Type B pancreatic cell (in vitro differentiated cells): ENCODE measurements at regions not wholly inside any gene's neighbourhood (a gene's known extent, or its start where the extent isn't known, plus 50 kb on each side); places are given as distances from the start of the nearest gene placed in this dataset.

Source experiments
- DNase-seq: peaks from one replicate; pipeline ENCODE4 v3.0.0; 2021; ENCODE audit warnings: mixed read lengths; ENCODE audit not compliant: unreplicated experiment; ENCODE audit errors: extremely low spot score
- H3K27ac Mint-ChIP-seq: 2 replicates; pipeline ENCODE4 v1.8.0; 2021; ENCODE audit warnings: mild to moderate bottlenecking, mixed read lengths
- H3K27me3 Mint-ChIP-seq: 2 replicates; pipeline ENCODE4 v1.8.0; 2021; ENCODE audit warnings: mixed read lengths
- H3K36me3 Mint-ChIP-seq: 2 replicates; pipeline ENCODE4 v1.8.0; 2021; ENCODE audit warnings: mixed read lengths
- H3K4me1 Mint-ChIP-seq: one replicate; pipeline ENCODE4 v1.8.0; 2021; ENCODE audit warnings: mixed read lengths; ENCODE audit not compliant: unreplicated experiment
- H3K4me3 Mint-ChIP-seq: 2 replicates; pipeline ENCODE4 v1.8.0; 2021; ENCODE audit warnings: mild to moderate bottlenecking, mixed read lengths
- H3K9me3 Mint-ChIP-seq: 2 replicates; pipeline ENCODE4 v1.8.0; 2021; ENCODE audit warnings: mixed read lengths
- TF ChIP-seq, protein P1 (sequence below): fragments of 200-600 bp; sonication (generic); conservative IDR thresholded peaks from 2 replicates; pipeline ENCODE4 v1.5.0; 2021; ENCODE audit warnings: antibody characterized with exemption, mild to moderate bottlenecking

DNA sequence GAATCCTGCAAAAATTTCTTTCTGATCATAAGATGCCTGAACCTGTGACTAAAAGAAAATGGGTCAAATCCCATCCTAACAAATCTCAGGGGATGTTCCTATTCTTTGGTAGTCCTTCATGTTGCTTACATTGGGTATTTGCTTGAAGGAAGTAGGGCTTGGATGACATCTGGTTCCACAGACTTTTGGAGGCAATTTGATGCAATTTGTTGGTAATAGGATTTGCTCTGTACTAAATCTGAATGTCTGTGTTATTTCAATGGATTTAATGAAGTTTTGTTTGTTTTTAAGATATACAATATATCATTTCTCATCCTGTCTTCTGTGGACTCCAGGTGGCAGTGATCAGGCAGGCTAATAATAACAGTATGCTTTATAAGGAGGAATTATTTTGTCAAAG, 457.9 kb downstream of the ZSWIM6 start:
- DNase-seq, result no peak
- Mint-ChIP-seq H3K36me3 (no peaks in the 10 kb centered on the region), H3K27ac (no peak overlapping the region), H3K4me3 (no peak overlapping the region), H3K9me3 (no peaks in the 10 kb centered on the region), H3K27me3 (peaks cover 15% of the 10 kb centered on the region), H3K4me1 (no peaks in the 10 kb centered on the region)
- TF ChIP-seq, protein P1, sequence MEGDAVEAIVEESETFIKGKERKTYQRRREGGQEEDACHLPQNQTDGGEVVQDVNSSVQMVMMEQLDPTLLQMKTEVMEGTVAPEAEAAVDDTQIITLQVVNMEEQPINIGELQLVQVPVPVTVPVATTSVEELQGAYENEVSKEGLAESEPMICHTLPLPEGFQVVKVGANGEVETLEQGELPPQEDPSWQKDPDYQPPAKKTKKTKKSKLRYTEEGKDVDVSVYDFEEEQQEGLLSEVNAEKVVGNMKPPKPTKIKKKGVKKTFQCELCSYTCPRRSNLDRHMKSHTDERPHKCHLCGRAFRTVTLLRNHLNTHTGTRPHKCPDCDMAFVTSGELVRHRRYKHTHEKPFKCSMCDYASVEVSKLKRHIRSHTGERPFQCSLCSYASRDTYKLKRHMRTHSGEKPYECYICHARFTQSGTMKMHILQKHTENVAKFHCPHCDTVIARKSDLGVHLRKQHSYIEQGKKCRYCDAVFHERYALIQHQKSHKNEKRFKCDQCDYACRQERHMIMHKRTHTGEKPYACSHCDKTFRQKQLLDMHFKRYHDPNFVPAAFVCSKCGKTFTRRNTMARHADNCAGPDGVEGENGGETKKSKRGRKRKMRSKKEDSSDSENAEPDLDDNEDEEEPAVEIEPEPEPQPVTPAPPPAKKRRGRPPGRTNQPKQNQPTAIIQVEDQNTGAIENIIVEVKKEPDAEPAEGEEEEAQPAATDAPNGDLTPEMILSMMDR, result no peak

DNA sequence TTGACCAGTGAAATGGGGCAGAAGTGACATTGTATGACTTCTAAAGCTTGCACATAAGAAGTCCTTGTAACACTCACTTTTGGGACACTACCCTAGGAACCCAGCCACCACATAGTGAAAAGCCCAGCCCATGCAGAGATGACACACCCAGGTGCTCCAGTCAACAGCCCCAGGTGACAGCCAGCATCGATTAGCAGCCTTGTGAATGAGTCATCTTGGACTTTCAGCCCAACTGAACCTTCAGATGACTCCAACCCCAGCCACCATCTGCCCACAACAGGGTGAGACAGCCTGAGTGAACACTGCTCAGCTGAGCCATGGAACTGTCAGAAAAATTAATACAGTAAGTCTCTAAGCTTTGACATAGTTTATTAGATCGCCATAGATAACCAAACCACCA, 458.6 kb downstream of the ZSWIM6 start:
- H3K27ac Mint-ChIP-seq, result no peak overlapping the region
- peaks cover 15% of the 10 kb centered on the region for H3K27me3 Mint-ChIP-seq
- TF ChIP-seq, protein P1, result no peak
- DNase-seq, result no peak
- H3K36me3 Mint-ChIP-seq, result no peaks in the 10 kb centered on the region
- no peaks in the 10 kb centered on the region for H3K4me1 Mint-ChIP-seq
- H3K9me3 Mint-ChIP-seq, result no peaks in the 10 kb centered on the region
- H3K4me3 Mint-ChIP-seq, result no peak overlapping the region

DNA sequence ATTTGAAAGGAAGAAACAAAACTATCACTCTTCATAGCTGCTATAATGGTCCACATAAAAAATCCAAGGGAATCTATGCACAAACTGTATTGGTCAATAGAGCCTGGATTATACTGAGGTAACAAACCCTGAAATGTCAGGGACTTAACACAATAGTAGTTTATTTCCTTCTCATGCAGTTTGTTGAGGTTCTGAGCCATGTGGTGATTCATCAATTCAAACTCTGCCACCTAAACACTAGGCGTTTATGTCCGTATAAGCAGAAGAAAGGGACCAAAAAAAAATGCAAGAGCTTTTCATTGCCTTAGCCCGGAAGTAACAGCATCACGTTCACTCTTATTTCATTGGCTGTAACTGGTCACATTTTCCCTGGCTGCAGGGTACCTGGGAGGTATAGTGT, 464.7 kb downstream of the ZSWIM6 start:
- TF ChIP-seq, protein P1, result no peak
- Mint-ChIP-seq H3K36me3 (no peaks in the 10 kb centered on the region), H3K27ac (no peak overlapping the region), H3K4me3 (no peak overlapping the region), H3K27me3 (peaks cover 5% of the 10 kb centered on the region), H3K4me1 (no peaks in the 10 kb centered on the region), H3K9me3 (no peaks in the 10 kb centered on the region)
- no peak for DNase-seq

DNA sequence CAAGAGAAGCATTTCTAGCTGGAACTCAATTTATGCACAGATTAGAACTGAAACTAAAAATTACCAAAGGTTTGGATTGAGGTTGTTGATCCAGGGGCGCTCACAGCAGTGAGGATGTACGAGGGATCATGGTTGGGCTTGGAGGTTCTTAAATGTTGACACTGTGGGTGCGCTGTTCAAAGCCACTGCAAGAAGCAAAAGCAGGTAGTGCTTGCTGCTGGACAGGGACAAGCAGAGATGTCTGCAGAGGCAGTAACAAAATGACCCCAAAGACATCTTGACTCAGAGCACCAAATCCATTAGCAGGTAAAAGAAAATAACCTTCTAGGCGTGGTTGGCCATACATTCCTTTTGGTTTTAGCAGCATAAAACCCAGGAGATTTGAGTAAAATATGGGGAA, 468.4 kb downstream of the ZSWIM6 start:
- DNase-seq, result no peak
- TF ChIP-seq, protein P1, result no peak
- Mint-ChIP-seq H3K4me3 (no peak overlapping the region), H3K27me3 (peaks cover 3% of the 10 kb centered on the region), H3K9me3 (no peaks in the 10 kb centered on the region), H3K36me3 (no peaks in the 10 kb centered on the region), H3K4me1 (no peaks in the 10 kb centered on the region), H3K27ac (no peak overlapping the region)

DNA sequence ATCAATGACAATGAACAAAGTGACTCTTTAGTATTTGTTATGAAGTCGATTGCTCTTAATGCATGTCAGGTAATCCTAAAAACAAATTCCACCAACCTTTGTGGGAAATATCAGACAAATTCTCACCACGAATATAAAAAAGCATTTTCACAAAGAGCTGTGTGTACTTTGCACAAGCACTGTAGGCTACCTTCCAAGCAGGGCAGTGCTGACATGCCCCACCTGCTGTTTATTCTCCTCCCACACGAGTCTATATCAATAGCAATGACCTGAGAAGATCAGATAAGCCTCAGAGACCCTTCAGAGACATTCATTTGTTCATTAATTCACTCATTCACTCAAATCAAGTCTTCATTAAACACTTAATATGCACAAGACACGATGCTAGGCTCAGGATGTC, 469.1 kb downstream of the ZSWIM6 start:
- no peak overlapping the region for H3K4me3 Mint-ChIP-seq
- TF ChIP-seq, protein P1, result no peak
- no peaks in the 10 kb centered on the region for H3K9me3 Mint-ChIP-seq
- peaks cover 3% of the 10 kb centered on the region for H3K27me3 Mint-ChIP-seq
- no peaks in the 10 kb centered on the region for H3K4me1 Mint-ChIP-seq
- no peaks in the 10 kb centered on the region for H3K36me3 Mint-ChIP-seq
- no peak for DNase-seq
- no peak overlapping the region for H3K27ac Mint-ChIP-seq

DNA sequence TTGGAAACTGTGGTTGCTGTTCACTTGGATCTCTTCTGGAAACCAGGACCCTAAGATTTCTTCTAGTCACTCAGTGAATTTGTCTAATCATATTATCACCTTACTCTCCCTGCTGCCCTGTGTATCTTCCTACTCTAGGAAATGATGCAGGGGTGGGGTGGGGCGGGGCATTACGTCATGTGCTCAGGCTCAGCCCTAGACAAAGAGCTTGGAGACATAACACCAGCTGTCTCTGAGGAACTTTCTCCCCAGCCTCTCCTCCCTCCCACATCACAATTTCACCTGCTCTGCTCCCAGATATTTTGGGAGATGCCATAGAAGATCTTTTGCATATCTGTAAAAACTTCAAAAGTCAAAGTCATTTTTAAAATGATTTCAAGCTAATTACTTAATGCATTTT, 470.4 kb downstream of the ZSWIM6 start:
- H3K36me3 Mint-ChIP-seq, result no peaks in the 10 kb centered on the region
- no peaks in the 10 kb centered on the region for H3K9me3 Mint-ChIP-seq
- no peak for DNase-seq
- no peak overlapping the region for H3K4me3 Mint-ChIP-seq
- no peak overlapping the region for H3K27ac Mint-ChIP-seq
- H3K4me1 Mint-ChIP-seq, result no peaks in the 10 kb centered on the region
- TF ChIP-seq, protein P1, result no peak
- peaks cover 3% of the 10 kb centered on the region for H3K27me3 Mint-ChIP-seq
